Neural progenitor cell (in vitro differentiated cells): ENCODE measurements at regions not wholly inside any gene's neighbourhood (a gene's known extent, or its start where the extent isn't known, plus 50 kb on each side); places are given as distances from the start of the nearest gene placed in this dataset.

ENCODE experiments used
- DNase-seq: peaks from one replicate; pipeline ENCODE4 v3.0.0-alpha.2; 2016; ENCODE audit warnings: low spot score
- H2AFZ ChIP-seq: fragments of 200-600 bp; sonication (generic); replicated peaks from 2 replicates; pipeline ENCODE4 v1.6.1; 2016; ENCODE audit warnings: antibody characterized with exemption
- H3F3A ChIP-seq: fragments of 200-600 bp; sonication (generic); 2 replicates; pipeline ENCODE4 v1.6.1; 2016; ENCODE audit warnings: antibody characterized with exemption, low read depth
- H3K27ac ChIP-seq: fragments of 200-600 bp; sonication (generic); 2 replicates; pipeline ENCODE4 v1.5.1; 2016; ENCODE audit warnings: mild to moderate bottlenecking
- H3K27me3 ChIP-seq: fragments of 200-600 bp; sonication (generic); 2 replicates; pipeline ENCODE4 v1.6.1; 2016; ENCODE audit warnings: mild to moderate bottlenecking, moderate library complexity
- H3K36me3 ChIP-seq: fragments of 200-600 bp; sonication (generic); 2 replicates; pipeline ENCODE4 v1.5.1; 2016
- H3K4me1 ChIP-seq: fragments of 200-600 bp; sonication (generic); 2 replicates; pipeline ENCODE4 v1.6.1; 2016; ENCODE audit warnings: mixed run types
- H3K4me2 ChIP-seq: fragments of 200-600 bp; sonication (generic); 2 replicates; pipeline ENCODE4 v1.6.1; 2016
- H3K4me3 ChIP-seq: fragments of 200-600 bp; sonication (generic); 2 replicates; pipeline ENCODE4 v1.5.1; 2016
- H3K79me2 ChIP-seq: fragments of 200-600 bp; sonication (generic); 2 replicates; pipeline ENCODE4 v1.6.1; 2016; ENCODE audit warnings: low read depth
- H3K9ac ChIP-seq: fragments of 200-600 bp; sonication (generic); 2 replicates; pipeline ENCODE4 v1.6.1; 2016
- H3K9me3 ChIP-seq: fragments of 200-600 bp; sonication (generic); 2 replicates; pipeline ENCODE4 v1.5.1; 2016; ENCODE audit warnings: low read depth
- H4K20me1 ChIP-seq: fragments of 200-600 bp; sonication (generic); 2 replicates; pipeline ENCODE4 v1.6.1; 2016; ENCODE audit warnings: low read depth
- H3K27ac Mint-ChIP-seq: 3 replicates; pipeline ENCODE4 v1.8.0; 2021; ENCODE audit warnings: mixed read lengths
- H3K27me3 Mint-ChIP-seq: 2 replicates; pipeline ENCODE4 v1.8.0; 2022; ENCODE audit warnings: low read depth, mild to moderate bottlenecking, inconsistent platforms, moderate library complexity, mixed read lengths; ENCODE audit not compliant: insufficient read depth
- H3K36me3 Mint-ChIP-seq: 3 replicates; pipeline ENCODE4 v1.8.0; 2021; ENCODE audit warnings: mixed read lengths
- H3K4me1 Mint-ChIP-seq: 3 replicates; pipeline ENCODE4 v1.8.0; 2021; ENCODE audit warnings: mixed read lengths
- H3K4me3 Mint-ChIP-seq: 3 replicates; pipeline ENCODE4 v1.8.0; 2021; ENCODE audit warnings: mild to moderate bottlenecking, moderate library complexity, mixed read lengths
- H3K9me3 Mint-ChIP-seq: 3 replicates; pipeline ENCODE4 v1.8.0; 2020; ENCODE audit warnings: mixed read lengths
- EZH2 ChIP-seq: fragments of 200-600 bp; sonication (generic); IDR thresholded peaks from 2 replicates; pipeline ENCODE4 v1.6.1; 2017; ENCODE audit warnings: antibody characterized with exemption, mild to moderate bottlenecking, moderate library complexity
- EZH2phosphoT487 ChIP-seq: fragments of 200-600 bp; sonication (generic); IDR thresholded peaks from 2 replicates; pipeline ENCODE4 v1.6.1; 2017; ENCODE audit warnings: antibody characterized with exemption
- TF ChIP-seq, protein P1 (sequence below): fragments of 200-600 bp; sonication (generic); IDR thresholded peaks from 2 replicates; pipeline ENCODE4 v1.5.1; 2017; ENCODE audit warnings: antibody characterized with exemption, mild to moderate bottlenecking

DNA sequence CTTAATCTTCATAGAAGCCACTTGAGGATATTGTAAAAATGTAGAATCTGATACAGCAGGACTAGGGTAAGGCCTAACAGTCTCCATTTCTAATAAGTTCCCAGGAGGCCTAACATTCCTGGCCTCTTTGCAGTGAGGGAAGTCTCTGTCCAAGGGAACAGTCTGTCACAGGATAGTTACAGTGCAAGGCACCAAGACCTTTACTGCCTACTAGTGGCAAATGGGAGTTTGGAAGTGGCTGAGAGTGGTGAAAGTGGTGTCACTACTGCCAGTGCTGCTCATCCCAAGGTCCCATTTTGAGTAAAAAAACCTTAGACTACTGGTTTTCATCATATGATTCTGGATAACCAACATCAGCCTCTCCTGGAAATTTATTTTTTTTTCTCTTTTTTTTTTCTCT lies 619.5 kb upstream of the SEMA3D start:
- no peaks in the 10 kb centered on the region for H3K27me3 ChIP-seq
- no peaks in the 10 kb centered on the region for H3K36me3 ChIP-seq
- Mint-ChIP-seq H3K36me3 (no peaks in the 10 kb centered on the region), H3K27me3 (no peaks in the 10 kb centered on the region), H3K27ac (no peak overlapping the region), H3K9me3 (no peaks in the 10 kb centered on the region), H3K4me1 (no peaks in the 10 kb centered on the region), H3K4me3 (no peak overlapping the region)
- H3K4me2 ChIP-seq: no peak overlapping the region
- no peaks in the 10 kb centered on the region for H3K4me1 ChIP-seq
- no peaks in the 10 kb centered on the region for H3F3A ChIP-seq
- H3K79me2 ChIP-seq: no peaks in the 10 kb centered on the region
- H3K4me3 ChIP-seq: no peak overlapping the region
- H3K27ac ChIP-seq: no peak overlapping the region
- no peaks in the 10 kb centered on the region for H4K20me1 ChIP-seq
- TF ChIP-seq, protein P1, sequence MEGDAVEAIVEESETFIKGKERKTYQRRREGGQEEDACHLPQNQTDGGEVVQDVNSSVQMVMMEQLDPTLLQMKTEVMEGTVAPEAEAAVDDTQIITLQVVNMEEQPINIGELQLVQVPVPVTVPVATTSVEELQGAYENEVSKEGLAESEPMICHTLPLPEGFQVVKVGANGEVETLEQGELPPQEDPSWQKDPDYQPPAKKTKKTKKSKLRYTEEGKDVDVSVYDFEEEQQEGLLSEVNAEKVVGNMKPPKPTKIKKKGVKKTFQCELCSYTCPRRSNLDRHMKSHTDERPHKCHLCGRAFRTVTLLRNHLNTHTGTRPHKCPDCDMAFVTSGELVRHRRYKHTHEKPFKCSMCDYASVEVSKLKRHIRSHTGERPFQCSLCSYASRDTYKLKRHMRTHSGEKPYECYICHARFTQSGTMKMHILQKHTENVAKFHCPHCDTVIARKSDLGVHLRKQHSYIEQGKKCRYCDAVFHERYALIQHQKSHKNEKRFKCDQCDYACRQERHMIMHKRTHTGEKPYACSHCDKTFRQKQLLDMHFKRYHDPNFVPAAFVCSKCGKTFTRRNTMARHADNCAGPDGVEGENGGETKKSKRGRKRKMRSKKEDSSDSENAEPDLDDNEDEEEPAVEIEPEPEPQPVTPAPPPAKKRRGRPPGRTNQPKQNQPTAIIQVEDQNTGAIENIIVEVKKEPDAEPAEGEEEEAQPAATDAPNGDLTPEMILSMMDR: peak; percentile 48
- TF ChIP-seq EZH2: no peak
- no peak for TF ChIP-seq EZH2phosphoT487
- H2AFZ ChIP-seq: peak overlapping the region; percentile 8
- no peak overlapping the region for H3K9ac ChIP-seq
- DNase-seq: peak; percentile 44
- no peaks in the 10 kb centered on the region for H3K9me3 ChIP-seq

DNA sequence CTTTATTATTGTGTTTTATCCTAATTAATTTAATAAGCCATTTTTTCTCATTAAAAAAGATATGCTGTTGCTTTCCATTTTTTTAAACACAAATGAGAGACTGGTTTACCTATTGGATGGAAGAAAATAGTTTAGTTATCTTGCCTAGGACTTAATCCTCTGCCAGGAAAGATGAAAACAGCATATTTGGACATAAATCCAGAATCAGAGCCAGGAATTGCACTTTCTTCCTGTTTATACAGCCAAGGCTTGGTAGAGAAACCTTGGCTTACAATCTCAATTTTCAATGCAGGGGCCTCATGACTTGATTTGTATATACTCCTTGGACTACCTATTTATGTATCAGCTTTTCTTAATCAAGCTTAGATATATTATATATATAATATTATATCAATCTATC lies 618.8 kb upstream of the SEMA3D start:
- H3K9me3 ChIP-seq: no peaks in the 10 kb centered on the region
- no peak overlapping the region for H3K4me3 Mint-ChIP-seq
- H3F3A ChIP-seq: no peaks in the 10 kb centered on the region
- H3K4me3 ChIP-seq: no peak overlapping the region
- H4K20me1 ChIP-seq: no peaks in the 10 kb centered on the region
- H3K27me3 ChIP-seq: no peaks in the 10 kb centered on the region
- no peak overlapping the region for H3K27ac Mint-ChIP-seq
- no peaks in the 10 kb centered on the region for H3K79me2 ChIP-seq
- DNase-seq: no peak
- H3K9me3 Mint-ChIP-seq: no peaks in the 10 kb centered on the region
- no peak overlapping the region for H2AFZ ChIP-seq
- no peaks in the 10 kb centered on the region for H3K36me3 ChIP-seq
- no peak overlapping the region for H3K27ac ChIP-seq
- H3K4me1 Mint-ChIP-seq: no peaks in the 10 kb centered on the region
- H3K4me1 ChIP-seq: no peaks in the 10 kb centered on the region
- no peak overlapping the region for H3K4me2 ChIP-seq
- no peaks in the 10 kb centered on the region for H3K36me3 Mint-ChIP-seq
- H3K27me3 Mint-ChIP-seq: no peaks in the 10 kb centered on the region
- no peak for TF ChIP-seq EZH2phosphoT487
- no peak for TF ChIP-seq EZH2
- TF ChIP-seq, protein P1: no peak
- no peak overlapping the region for H3K9ac ChIP-seq

DNA sequence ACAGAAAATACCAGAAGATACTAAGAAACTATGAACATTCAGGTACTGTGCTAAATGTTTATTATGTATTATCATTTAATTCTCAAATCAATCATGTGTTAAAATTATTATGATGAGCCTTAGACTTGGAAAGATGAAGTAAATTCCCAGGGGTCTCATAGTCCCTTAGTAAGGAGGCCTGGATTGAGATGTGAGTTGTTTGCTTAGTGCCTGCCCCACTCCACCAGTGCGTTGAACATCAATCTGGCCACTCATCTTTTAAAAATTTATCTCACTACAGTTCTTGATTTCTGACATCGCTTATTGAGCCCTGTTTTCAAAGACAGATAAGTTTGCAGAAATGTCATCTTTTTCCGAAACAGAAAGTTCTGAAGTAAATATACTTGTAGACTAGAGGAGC lies 618.4 kb upstream of the SEMA3D start:
- H3K4me3 Mint-ChIP-seq: no peak overlapping the region
- Histone ChIP-seq H3K9ac (no peak overlapping the region), H3F3A (no peaks in the 10 kb centered on the region), H3K36me3 (no peaks in the 10 kb centered on the region), H4K20me1 (no peaks in the 10 kb centered on the region), H3K9me3 (no peaks in the 10 kb centered on the region), H3K27ac (no peak overlapping the region), H2AFZ (no peak overlapping the region), H3K4me3 (no peak overlapping the region), H3K27me3 (no peaks in the 10 kb centered on the region), H3K4me1 (no peaks in the 10 kb centered on the region), H3K4me2 (no peak overlapping the region), H3K79me2 (no peaks in the 10 kb centered on the region)
- no peak overlapping the region for H3K27ac Mint-ChIP-seq
- H3K36me3 Mint-ChIP-seq: no peaks in the 10 kb centered on the region
- DNase-seq: no peak
- no peaks in the 10 kb centered on the region for H3K4me1 Mint-ChIP-seq
- TF ChIP-seq EZH2: no peak
- TF ChIP-seq EZH2phosphoT487: no peak
- TF ChIP-seq, protein P1: no peak
- H3K9me3 Mint-ChIP-seq: no peaks in the 10 kb centered on the region
- no peaks in the 10 kb centered on the region for H3K27me3 Mint-ChIP-seq

DNA sequence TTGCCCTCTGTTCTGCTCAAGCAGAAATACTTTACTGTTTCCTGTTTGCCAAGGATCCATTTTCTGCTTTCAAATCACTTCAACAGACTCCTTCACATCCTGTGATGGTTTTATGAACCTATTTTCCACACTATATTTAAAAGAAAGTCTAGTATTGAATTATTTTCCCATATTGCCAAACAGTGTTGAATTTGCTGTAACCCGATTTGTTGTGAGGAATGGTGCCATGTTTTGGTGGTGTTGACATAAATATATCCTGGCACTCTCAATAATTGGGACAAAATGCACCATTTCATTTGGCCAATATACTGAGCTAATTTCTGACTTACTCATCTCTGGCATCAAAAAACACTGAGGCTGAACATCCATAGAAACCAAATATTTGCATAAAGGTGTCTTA lies 615.4 kb upstream of the SEMA3D start:
- H3K4me3 ChIP-seq: no peak overlapping the region
- no peaks in the 10 kb centered on the region for H3F3A ChIP-seq
- no peak overlapping the region for H3K4me2 ChIP-seq
- Mint-ChIP-seq H3K27ac (no peak overlapping the region), H3K36me3 (no peaks in the 10 kb centered on the region), H3K27me3 (no peaks in the 10 kb centered on the region), H3K9me3 (no peaks in the 10 kb centered on the region), H3K4me3 (no peak overlapping the region), H3K4me1 (no peaks in the 10 kb centered on the region)
- H3K79me2 ChIP-seq: no peaks in the 10 kb centered on the region
- no peak for TF ChIP-seq EZH2
- TF ChIP-seq, protein P1: no peak
- TF ChIP-seq EZH2phosphoT487: no peak
- no peak overlapping the region for H3K27ac ChIP-seq
- no peak overlapping the region for H3K9ac ChIP-seq
- no peaks in the 10 kb centered on the region for H3K9me3 ChIP-seq
- DNase-seq: no peak
- no peaks in the 10 kb centered on the region for H4K20me1 ChIP-seq
- no peaks in the 10 kb centered on the region for H3K4me1 ChIP-seq
- no peak overlapping the region for H2AFZ ChIP-seq
- no peaks in the 10 kb centered on the region for H3K36me3 ChIP-seq
- no peaks in the 10 kb centered on the region for H3K27me3 ChIP-seq
